GM12878 (cell line): ENCODE measurements at regions not wholly inside any gene's neighbourhood (a gene's known extent, or its start where the extent isn't known, plus 50 kb on each side); places are given as distances from the start of the nearest gene placed in this dataset.

ENCODE experiments used
- ATAC-seq: fragments of 200-7000 bp; cut with Tn5 transposase; 3 replicates; pipeline ENCODE4 v1.9.1; 2020; ENCODE audit warnings: mild to moderate bottlenecking, moderate library complexity
- BruUV-seq: library from RNA; stranded (reverse); fragments of 400-500 nt; replicated peaks from 2 replicates; lab custom pipeline; 2021; lab: Mats Ljungman, UMichigan
- CTCF ChIA-PET: fragments of 300-600 bp; sonication (Branson Sonifier 250); formaldehyde crosslinking; extraction: SDS; loops from one replicate; lab custom pipeline; 2021; ENCODE audit warnings: inconsistent platforms; lab: Yijun Ruan, JAX
- POLR2A ChIA-PET: fragments of 350-600 bp; formaldehyde crosslinking; extraction: SDS; loops from one replicate; lab custom pipeline; 2021; ENCODE audit warnings: inconsistent platforms; lab: Charles Lee
- RAD21 ChIA-PET: fragments of 300-600 bp; sonication (Branson Sonifier 250); formaldehyde crosslinking; loops from one replicate; lab custom pipeline; 2023; ENCODE audit warnings: antibody characterized with exemption; ENCODE audit not compliant: unreplicated experiment; lab: Charles Lee
- SMC1A ChIA-PET: fragments of 300-600 bp; sonication (Branson Sonifier 250); formaldehyde crosslinking; loops from one replicate; lab custom pipeline; 2023; ENCODE audit not compliant: unreplicated experiment, uncharacterized antibody; lab: Charles Lee
- DNase-seq: peaks from one replicate; pipeline ENCODE4 v3.0.0-alpha.2; 2011; ENCODE audit warnings: low read depth, low spot score
- FAIRE-seq: peaks from 3 replicates; lab custom pipeline; 2011; peaks lifted over from hg19 to GRCh38; lab: Jason Lieb, UNC
- H2AFZ ChIP-seq: 2 replicates; pipeline ENCODE4 v1.6.0; 2011; ENCODE audit warnings: low read depth, low read length, control low read depth; ENCODE audit not compliant: control insufficient read depth
- H3K27ac ChIP-seq: 2 replicates; pipeline ENCODE4 v1.5.1; 2011; ENCODE audit warnings: control low read depth; ENCODE audit not compliant: control insufficient read depth, insufficient read depth
- H3K27me3 ChIP-seq, 2 experiments: replicated peaks in 1 of 2; 2 replicates each; pipeline versions ENCODE4 v1.6.0 to v1.6.1; 2011; ENCODE audit warnings: low read length in 1 of 2; ENCODE audit not compliant: control insufficient read depth in 2 of 2, insufficient read depth in 2 of 2
- H3K36me3 ChIP-seq, 2 experiments: 2 replicates each; pipeline ENCODE4 v1.5.1; 2011; ENCODE audit warnings: low read length in 1 of 2; ENCODE audit not compliant: control insufficient read depth in 2 of 2, insufficient read depth in 2 of 2
- H3K4me1 ChIP-seq: 2 replicates; pipeline ENCODE4 v1.6.1; 2011; ENCODE audit warnings: mild to moderate bottlenecking, low read length, moderate library complexity, mixed read lengths; ENCODE audit not compliant: control insufficient read depth, insufficient read depth
- H3K4me2 ChIP-seq: 2 replicates; pipeline ENCODE4 v1.6.0; 2011; ENCODE audit warnings: control low read depth; ENCODE audit not compliant: control insufficient read depth, insufficient read depth
- H3K4me3 ChIP-seq: fragments of 200-600 bp; sonication (generic); 2 replicates; pipeline ENCODE4 v1.5.1; 2016
- H3K79me2 ChIP-seq: 2 replicates; pipeline ENCODE4 v1.6.0; 2011; ENCODE audit warnings: low read length; ENCODE audit not compliant: control insufficient read depth, insufficient read depth
- H3K9ac ChIP-seq: 2 replicates; pipeline ENCODE4 v1.8.0; 2011; ENCODE audit warnings: low read length, control low read depth, mixed read lengths; ENCODE audit not compliant: control insufficient read depth, insufficient read depth
- H3K9me3 ChIP-seq: replicated peaks from 3 replicates; pipeline ENCODE4 v1.5.1; 2011; ENCODE audit warnings: mild to moderate bottlenecking, low read length; ENCODE audit not compliant: control insufficient read depth, insufficient read depth
- H4K20me1 ChIP-seq: 2 replicates; pipeline ENCODE4 v1.6.0; 2011; ENCODE audit not compliant: control insufficient read depth, insufficient read depth
- GABPA ChIP-seq: IDR thresholded peaks from 2 replicates; pipeline ENCODE4 v1.6.1; 2014; ENCODE audit warnings: antibody characterized with exemption, low read depth, mild to moderate bottlenecking, inconsistent platforms
- IRF4 ChIP-seq: IDR thresholded peaks from 2 replicates; pipeline ENCODE4 v1.6.1; 2011; ENCODE audit warnings: low read depth, low read length
- SMAD1 ChIP-seq: fragments of 450-650 bp; IDR thresholded peaks from 2 replicates; pipeline ENCODE4 v1.6.1; 2018; ENCODE audit warnings: mild to moderate bottlenecking, low read depth; ENCODE audit not compliant: partially characterized antibody
- WGBS: methylation state at CpG from one replicate; pipeline ENCODE4 v1.1.6; 2016; ENCODE audit warnings: low lambda C conversion rate; ENCODE audit not compliant: insufficient replicate concordance, insufficient coverage; ENCODE audit errors: missing lambda C conversion rate; 5-methylcytosine and 5-hydroxymethylcytosine counted together
- in situ Hi-C: fragments of 300-500 bp; cut with MboI; formaldehyde crosslinking; loops from 9 replicates; pipeline ENCODE4 v1.14.3; 2018; ENCODE audit warnings: mixed read lengths
- intact Hi-C: fragments of 100-400 bp; cut with micrococcal nuclease; formaldehyde crosslinking; loops from one replicate; pipeline ENCODE4 v1.14.2; 2022; ENCODE audit not compliant: unreplicated experiment
- TF ChIP-seq, protein P1 (sequence below): IDR thresholded peaks from 2 replicates; pipeline ENCODE4 v1.6.1; 2012; ENCODE audit warnings: improper control_type of control experiment, low read depth, low read length; ENCODE audit not compliant: insufficient replicate concordance

DNA sequence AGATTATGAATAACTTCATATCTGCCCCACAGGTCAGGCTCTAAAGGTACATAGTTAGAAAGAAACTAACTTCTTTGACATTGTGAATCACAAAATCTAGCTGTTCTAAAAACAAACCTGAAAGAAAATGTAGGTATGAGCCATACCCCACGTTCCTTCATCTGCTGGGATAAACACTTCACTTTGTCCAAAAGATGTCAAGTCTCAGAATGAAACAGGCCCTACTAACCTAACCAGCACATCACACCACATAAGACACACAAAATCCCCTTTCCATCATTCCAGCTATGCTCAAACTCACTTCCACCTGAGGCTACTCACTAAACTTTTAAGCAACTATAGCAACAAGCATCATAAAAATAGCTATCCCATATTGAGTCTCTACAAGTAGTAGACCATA, 65.2 kb upstream of the GJA5 start:
- ATAC-seq (no peak), FAIRE-seq (no peak)
- SMC1A ChIA-PET, result no interaction called here

More for the DNA sequence above, 65.2 kb upstream of the GJA5 start:
- Histone ChIP-seq H3K4me1 (no peaks in the 10 kb centered on the region), H3K4me3 (no peak overlapping the region), H3K79me2 (no peaks in the 10 kb centered on the region), H2AFZ (no peak overlapping the region), H4K20me1 (no peaks in the 10 kb centered on the region), H3K36me3 (no peaks in the 10 kb centered on the region), H3K27me3 (no peaks in the 10 kb centered on the region; a peak in 1 of 4 replicates), H3K4me2 (no peak overlapping the region), H3K27ac (no peak overlapping the region), H3K9me3 (no peaks in the 10 kb centered on the region), H3K9ac (no peak overlapping the region)
- in situ Hi-C loops, result no loop called here
- POLR2A ChIA-PET, result no interaction called here
- RAD21 ChIA-PET, result no interaction called here
- intact Hi-C loops, result no loop called here
- 8% methylated on average over 1 of the region's 1 CpG for WGBS
- BruUV-seq, result no TSS peak
- CTCF ChIA-PET, result no interaction called here
- no peak for DNase-seq
- TF ChIP-seq SMAD1 (no peak), IRF4 (no peak), GABPA (no peak)
- TF ChIP-seq, protein P1, sequence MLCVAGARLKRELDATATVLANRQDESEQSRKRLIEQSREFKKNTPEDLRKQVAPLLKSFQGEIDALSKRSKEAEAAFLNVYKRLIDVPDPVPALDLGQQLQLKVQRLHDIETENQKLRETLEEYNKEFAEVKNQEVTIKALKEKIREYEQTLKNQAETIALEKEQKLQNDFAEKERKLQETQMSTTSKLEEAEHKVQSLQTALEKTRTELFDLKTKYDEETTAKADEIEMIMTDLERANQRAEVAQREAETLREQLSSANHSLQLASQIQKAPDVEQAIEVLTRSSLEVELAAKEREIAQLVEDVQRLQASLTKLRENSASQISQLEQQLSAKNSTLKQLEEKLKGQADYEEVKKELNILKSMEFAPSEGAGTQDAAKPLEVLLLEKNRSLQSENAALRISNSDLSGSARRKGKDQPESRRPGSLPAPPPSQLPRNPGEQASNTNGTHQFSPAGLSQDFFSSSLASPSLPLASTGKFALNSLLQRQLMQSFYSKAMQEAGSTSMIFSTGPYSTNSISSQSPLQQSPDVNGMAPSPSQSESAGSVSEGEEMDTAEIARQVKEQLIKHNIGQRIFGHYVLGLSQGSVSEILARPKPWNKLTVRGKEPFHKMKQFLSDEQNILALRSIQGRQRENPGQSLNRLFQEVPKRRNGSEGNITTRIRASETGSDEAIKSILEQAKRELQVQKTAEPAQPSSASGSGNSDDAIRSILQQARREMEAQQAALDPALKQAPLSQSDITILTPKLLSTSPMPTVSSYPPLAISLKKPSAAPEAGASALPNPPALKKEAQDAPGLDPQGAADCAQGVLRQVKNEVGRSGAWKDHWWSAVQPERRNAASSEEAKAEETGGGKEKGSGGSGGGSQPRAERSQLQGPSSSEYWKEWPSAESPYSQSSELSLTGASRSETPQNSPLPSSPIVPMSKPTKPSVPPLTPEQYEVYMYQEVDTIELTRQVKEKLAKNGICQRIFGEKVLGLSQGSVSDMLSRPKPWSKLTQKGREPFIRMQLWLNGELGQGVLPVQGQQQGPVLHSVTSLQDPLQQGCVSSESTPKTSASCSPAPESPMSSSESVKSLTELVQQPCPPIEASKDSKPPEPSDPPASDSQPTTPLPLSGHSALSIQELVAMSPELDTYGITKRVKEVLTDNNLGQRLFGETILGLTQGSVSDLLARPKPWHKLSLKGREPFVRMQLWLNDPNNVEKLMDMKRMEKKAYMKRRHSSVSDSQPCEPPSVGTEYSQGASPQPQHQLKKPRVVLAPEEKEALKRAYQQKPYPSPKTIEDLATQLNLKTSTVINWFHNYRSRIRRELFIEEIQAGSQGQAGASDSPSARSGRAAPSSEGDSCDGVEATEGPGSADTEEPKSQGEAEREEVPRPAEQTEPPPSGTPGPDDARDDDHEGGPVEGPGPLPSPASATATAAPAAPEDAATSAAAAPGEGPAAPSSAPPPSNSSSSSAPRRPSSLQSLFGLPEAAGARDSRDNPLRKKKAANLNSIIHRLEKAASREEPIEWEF, result no peak
